GM19238 (cell line): ENCODE measurements at regions not wholly inside any gene's neighbourhood (a gene's known extent, or its start where the extent isn't known, plus 50 kb on each side); places are given as distances from the start of the nearest gene placed in this dataset.

Experiments used
- DNase-seq: peaks from one replicate; pipeline ENCODE4 v3.0.0; 2011; ENCODE audit warnings: low spot score; ENCODE audit not compliant: insufficient read length

- no peak for DNase-seq
These were observed 187.4 kb downstream of the OPA1 start for GRCh38 chr3:193780397-193780796.

GRCh38 chr3:193780810-193781478, 187.9 kb downstream of the OPA1 start:
- DNase-seq = peak; percentile 41

- no peak for DNase-seq
These were observed 189.3 kb downstream of the OPA1 start for GRCh38 chr3:193782276-193782647.

GRCh38 chr3:193782747-193783146, 189.7 kb downstream of the OPA1 start:
- DNase-seq = no peak

- no peak for DNase-seq
These were observed 190.3 kb downstream of the OPA1 start for GRCh38 chr3:193783166-193783896.

GRCh38 chr3:193784822-193785221, 191.8 kb downstream of the OPA1 start:
- no peak for DNase-seq

GRCh38 chr3:193787496-193787870, 194.5 kb downstream of the OPA1 start:
- DNase-seq = no peak

GRCh38 chr3:193788189-193788991, 195.4 kb downstream of the OPA1 start:
- DNase-seq = peak; percentile 75

- DNase-seq = no peak
These were observed 196.4 kb downstream of the OPA1 start for GRCh38 chr3:193789455-193789854.

GRCh38 chr3:193790086-193790990, 197.3 kb downstream of the OPA1 start:
- no peak for DNase-seq

- no peak for DNase-seq
These were observed 198.3 kb downstream of the OPA1 start for GRCh38 chr3:193791041-193792032.

GRCh38 chr3:193793123-193793522, 200.1 kb downstream of the OPA1 start:
- no peak for DNase-seq

- DNase-seq = no peak
These were observed 201.2 kb downstream of the OPA1 start for GRCh38 chr3:193794002-193794881.

GRCh38 chr3:193795062-193795690, 202.2 kb downstream of the OPA1 start:
- DNase-seq = no peak

- no peak for DNase-seq
These were observed 203.1 kb downstream of the OPA1 start for GRCh38 chr3:193796089-193796488.

GRCh38 chr3:193797566-193797965, 204.6 kb downstream of the OPA1 start:
- no peak for DNase-seq

- DNase-seq = no peak
These were observed 205.0 kb downstream of the OPA1 start for GRCh38 chr3:193798051-193798450.
